ENCODE measurements at regions not wholly inside any gene's neighbourhood (a gene's known extent, or its start where the extent isn't known, plus 50 kb on each side); places are given as distances from the start of the nearest gene placed in this dataset.

GRCh38 chr7:17631061-17631460 lies 309.2 kb downstream of the SNX13 start:
- intact Hi-C loops (cut with micrococcal nuclease), result no loop called here
- H3K4me1 Mint-ChIP-seq, result peaks cover 9% of the 10 kb centered on the region
- H4K20me1 ChIP-seq (ENCODE audit: insufficient read depth, low read length), result no peaks in the 10 kb centered on the region
- no peak for TF ChIP-seq CTCF (IDR thresholded peaks at IDR 0.05)
- no peak overlapping the region for H3K4me3 ChIP-seq (replicated peaks in 1 of 3; ENCODE audit: low read depth in 2 of 3, low read length in 3 of 3)
- H3K4me1 ChIP-seq (ENCODE audit: control insufficient read depth in 1 of 2, insufficient read depth in 2 of 2, low read length in 2 of 2), result peaks cover 11% of the 10 kb centered on the region in 2 donors
- DNase-seq, result no peak
- no peak overlapping the region for H3K4me3 Mint-ChIP-seq
- H3K4me2 ChIP-seq (replicated peaks; ENCODE audit: extremely low read depth, low read length, poor library complexity, severe bottlenecking), result no peak overlapping the region
- no peaks in the 10 kb centered on the region for H3K36me3 ChIP-seq (replicated peaks in 1 of 2; ENCODE audit: control insufficient read depth in 1 of 2, insufficient read depth in 2 of 2, low read length in 2 of 2)
- 92% methylated on average over 2 of the region's 3 CpGs for WGBS (ENCODE audit: insufficient coverage)
- no peaks in the 10 kb centered on the region for H3K27me3 ChIP-seq (ENCODE audit: control insufficient read depth in 2 of 2, insufficient read depth in 2 of 2, low read length in 2 of 2)
- H3K9me3 Mint-ChIP-seq, result no peaks in the 10 kb centered on the region
- H3K9me3 ChIP-seq (replicated peaks in 1 of 2; ENCODE audit: control insufficient read depth in 1 of 2, insufficient read depth in 1 of 2, low read length in 2 of 2), result no peaks in the 10 kb centered on the region
- no peak overlapping the region for H3K27ac ChIP-seq (ENCODE audit: low read depth in 1 of 2, low read length in 2 of 2)
- H3K79me2 ChIP-seq (ENCODE audit: insufficient read depth, low read length), result no peaks in the 10 kb centered on the region
- H2AFZ ChIP-seq (ENCODE audit: insufficient read depth, low read depth, low read length, poor library complexity, severe bottlenecking), result no peak overlapping the region
- no peaks in the 10 kb centered on the region for H3K36me3 Mint-ChIP-seq
- H3K9ac ChIP-seq (ENCODE audit: insufficient read depth, low read length, poor library complexity, severe bottlenecking), result no peak overlapping the region
- H3K27ac Mint-ChIP-seq, result peak overlapping the region in 1 of 7 donors; percentile 1
- H3K27me3 Mint-ChIP-seq (ENCODE audit: low read depth in 3 of 3), result peaks cover 0 to 2% (median 0%) of the 10 kb centered on the region in 3 donors

GRCh38 chr7:17632384-17632783 lies 307.9 kb downstream of the SNX13 start:
- no peak for TF ChIP-seq CTCF (IDR thresholded peaks at IDR 0.05)
- intact Hi-C loops (cut with micrococcal nuclease), result no loop called here

More at GRCh38 chr7:17632384-17632783, 307.9 kb downstream of the SNX13 start:
- Histone ChIP-seq H3K27ac (ENCODE audit: low read depth in 1 of 2, low read length in 2 of 2) (peak overlapping the region in 1 of 2 donors; percentile 62), H3K9ac (ENCODE audit: insufficient read depth, low read length, poor library complexity, severe bottlenecking) (no peak overlapping the region), H3K4me2 (replicated peaks; ENCODE audit: extremely low read depth, low read length, poor library complexity, severe bottlenecking) (no peak overlapping the region), H2AFZ (ENCODE audit: insufficient read depth, low read depth, low read length, poor library complexity, severe bottlenecking) (no peak overlapping the region), H3K4me3 (replicated peaks in 1 of 3; ENCODE audit: low read depth in 2 of 3, low read length in 3 of 3) (no peak overlapping the region), H3K79me2 (ENCODE audit: insufficient read depth, low read length) (no peaks in the 10 kb centered on the region), H4K20me1 (ENCODE audit: insufficient read depth, low read length) (no peaks in the 10 kb centered on the region), H3K4me1 (ENCODE audit: control insufficient read depth in 1 of 2, insufficient read depth in 2 of 2, low read length in 2 of 2) (peaks cover 11% of the 10 kb centered on the region in 2 donors), H3K27me3 (ENCODE audit: control insufficient read depth in 2 of 2, insufficient read depth in 2 of 2, low read length in 2 of 2) (no peaks in the 10 kb centered on the region), H3K9me3 (replicated peaks in 1 of 2; ENCODE audit: control insufficient read depth in 1 of 2, insufficient read depth in 1 of 2, low read length in 2 of 2) (no peaks in the 10 kb centered on the region), H3K36me3 (replicated peaks in 1 of 2; ENCODE audit: control insufficient read depth in 1 of 2, insufficient read depth in 2 of 2, low read length in 2 of 2) (no peaks in the 10 kb centered on the region)
- Mint-ChIP-seq H3K27me3 (ENCODE audit: low read depth in 3 of 3) (peaks cover 0 to 2% (median 1%) of the 10 kb centered on the region in 3 donors), H3K27ac (peak overlapping the region; percentile 15 to 88 (median 79)), H3K4me3 (no peak overlapping the region), H3K36me3 (no peaks in the 10 kb centered on the region), H3K9me3 (no peaks in the 10 kb centered on the region), H3K4me1 (peaks cover 9% of the 10 kb centered on the region)
- WGBS (ENCODE audit: insufficient coverage), result no CpG with 5 or more reads among the region's 2 CpGs
- DNase-seq, result peak in 2 of 3 donors; percentile 8 to 13

All from CD14-positive monocyte (primary cell).